ENCODE measurements at regions not wholly inside any gene's neighbourhood (a gene's known extent, or its start where the extent isn't known, plus 50 kb on each side); places are given as distances from the start of the nearest gene placed in this dataset.

- no peak for TF ChIP-seq CTCF (IDR thresholded peaks at IDR 0.05; ENCODE audit: low read depth, low read length, poor library complexity, severe bottlenecking)
- no peak for TF ChIP-seq EZH2phosphoT487 (IDR thresholded peaks at IDR 0.05; ENCODE audit: borderline replicate concordance, low read length)
Measured at GRCh38 chr11:43576320-43576802, 104.2 kb upstream of the HSD17B12 start.

All from DOHH2 (cell line).